ENCODE measurements at regions not wholly inside any gene's neighbourhood (a gene's known extent, or its start where the extent isn't known, plus 50 kb on each side); places are given as distances from the start of the nearest gene placed in this dataset.

DNA sequence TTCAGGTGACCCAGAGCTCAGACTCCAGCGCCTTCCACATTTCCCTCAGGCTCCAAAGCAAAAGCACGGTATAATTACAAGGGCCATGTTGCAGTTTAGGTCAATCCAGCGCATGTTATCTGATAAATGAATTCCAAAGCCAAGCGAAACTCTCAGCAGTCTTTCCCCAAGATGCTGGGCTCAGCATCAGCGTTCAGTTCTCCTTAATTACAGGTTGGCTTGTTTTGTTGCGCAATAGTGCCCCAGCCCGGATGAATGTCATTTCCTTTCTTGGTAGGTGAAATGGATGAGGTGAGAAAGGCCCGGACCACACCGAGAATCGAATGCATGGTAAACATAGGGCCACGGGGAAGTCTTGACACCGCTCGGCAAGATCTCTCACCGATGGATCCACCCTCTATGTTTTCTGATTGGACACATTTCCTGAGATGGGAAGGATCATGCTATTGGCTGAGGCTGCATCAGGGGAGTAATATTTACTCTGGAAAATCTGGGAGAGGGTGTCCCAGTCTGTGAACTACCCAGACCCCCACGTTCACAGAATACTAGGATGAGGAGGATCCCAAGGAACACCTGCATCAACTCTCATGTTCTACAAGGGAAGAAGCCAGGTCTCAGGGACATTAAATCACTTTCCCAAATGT is 221.2 kb upstream of the ANKRD55 start:
- DNase-seq, result no peak

DNA sequence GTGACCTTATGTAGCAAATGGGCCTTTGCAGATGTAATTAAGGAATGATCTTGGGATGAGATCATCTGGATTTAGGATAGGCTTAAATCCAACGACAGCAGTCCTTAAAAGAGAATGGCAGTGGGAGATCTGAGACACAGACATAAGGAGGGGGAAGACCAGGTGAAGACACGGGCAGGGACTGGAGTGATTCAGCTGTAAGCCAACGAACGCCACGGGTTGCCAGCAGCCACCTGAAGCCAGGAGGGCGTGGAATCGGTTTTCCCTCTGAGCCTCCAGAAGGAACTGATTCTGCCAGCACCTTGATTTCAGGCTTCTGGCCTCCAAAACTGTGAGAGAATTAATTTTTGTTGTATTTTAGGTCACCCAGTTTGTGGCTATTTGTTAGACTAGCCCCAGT is 218.6 kb upstream of the ANKRD55 start:
- no peak for DNase-seq

DNA sequence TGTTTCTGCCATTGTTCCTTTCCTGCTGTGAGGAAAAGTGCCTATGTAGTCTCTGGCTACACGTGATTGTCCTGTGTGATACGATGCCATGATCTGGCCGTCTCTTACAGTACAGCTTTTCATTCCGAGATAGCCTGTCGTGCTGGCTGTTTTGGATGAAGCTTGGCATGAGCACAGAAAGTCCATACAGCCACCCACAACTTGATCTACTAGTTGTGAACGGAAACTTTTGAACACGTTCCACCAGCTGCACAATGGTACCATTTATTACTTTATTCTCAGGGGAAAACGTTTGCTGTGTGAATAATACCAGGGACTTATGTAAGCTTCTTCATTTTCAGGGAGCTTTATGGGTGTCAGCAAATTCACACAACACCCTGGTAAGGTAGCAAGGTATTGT is 217.6 kb upstream of the ANKRD55 start:
- DNase-seq, result no peak

DNA sequence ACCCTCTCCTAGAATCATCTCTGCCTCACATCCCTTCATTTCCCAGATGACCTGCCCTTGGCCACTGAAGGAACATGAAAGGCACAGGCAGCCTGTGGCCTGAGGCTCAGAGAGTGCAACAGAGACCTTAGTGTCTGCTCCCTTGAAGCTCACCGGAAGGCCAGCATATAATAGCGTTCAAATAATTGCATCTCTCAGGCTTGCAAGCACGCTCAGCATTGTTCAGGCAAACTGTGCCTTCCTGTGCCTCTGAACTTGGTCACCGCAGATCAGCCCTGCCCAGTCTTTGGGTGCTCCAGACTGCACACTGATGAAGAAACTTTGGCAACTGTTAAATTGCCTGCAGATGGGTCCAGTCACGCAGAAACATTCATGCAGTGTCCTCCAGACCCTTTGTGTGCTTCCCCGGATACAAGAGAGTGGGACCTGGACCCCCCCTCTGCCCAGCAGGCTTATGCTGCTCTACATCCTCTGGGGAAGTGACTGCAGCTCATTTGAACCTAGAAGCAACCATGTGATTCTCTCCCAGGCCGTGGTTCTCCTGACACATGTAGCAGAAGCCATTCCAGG is 216.0 kb upstream of the ANKRD55 start:
- DNase-seq, result no peak

DNA sequence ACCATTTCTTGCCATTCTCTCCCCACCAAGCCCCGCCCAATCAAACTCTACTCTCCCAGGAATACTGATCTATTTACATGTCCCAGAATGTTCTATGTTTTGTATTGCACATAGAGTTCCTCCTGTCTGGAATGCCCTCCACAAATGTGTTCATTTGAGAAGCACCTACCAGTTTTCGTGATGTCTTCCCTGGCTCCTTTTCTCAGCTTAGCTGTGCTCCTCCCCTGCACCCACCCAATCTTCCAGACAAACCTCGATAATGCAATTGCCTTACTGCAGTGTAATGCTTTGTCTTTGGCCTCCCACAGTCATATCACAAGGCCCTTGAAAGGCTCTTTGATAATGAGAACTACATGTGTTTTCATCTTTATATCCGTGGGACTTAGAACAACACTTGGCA is 214.5 kb upstream of the ANKRD55 start:
- no peak for DNase-seq

DNA sequence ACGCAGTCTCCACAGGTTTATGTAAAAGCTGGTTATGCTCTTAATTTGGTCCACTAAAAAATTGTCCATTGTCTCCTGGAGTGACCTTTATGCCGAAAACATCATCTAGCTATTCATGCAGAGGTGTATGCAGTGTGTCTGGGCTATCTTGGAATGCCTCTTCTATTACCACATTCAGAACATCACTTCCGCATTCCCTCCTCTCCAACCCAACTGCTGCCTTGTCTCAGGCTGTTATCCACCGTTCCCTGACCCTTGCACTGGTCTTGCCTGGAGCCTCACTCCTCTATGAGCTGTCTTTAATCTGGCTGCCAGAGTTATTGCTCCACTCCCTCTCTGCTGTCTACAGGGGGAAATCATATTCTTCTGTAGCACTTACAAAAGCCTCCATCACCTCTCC is 214.1 kb upstream of the ANKRD55 start:
- DNase-seq, result no peak

DNA sequence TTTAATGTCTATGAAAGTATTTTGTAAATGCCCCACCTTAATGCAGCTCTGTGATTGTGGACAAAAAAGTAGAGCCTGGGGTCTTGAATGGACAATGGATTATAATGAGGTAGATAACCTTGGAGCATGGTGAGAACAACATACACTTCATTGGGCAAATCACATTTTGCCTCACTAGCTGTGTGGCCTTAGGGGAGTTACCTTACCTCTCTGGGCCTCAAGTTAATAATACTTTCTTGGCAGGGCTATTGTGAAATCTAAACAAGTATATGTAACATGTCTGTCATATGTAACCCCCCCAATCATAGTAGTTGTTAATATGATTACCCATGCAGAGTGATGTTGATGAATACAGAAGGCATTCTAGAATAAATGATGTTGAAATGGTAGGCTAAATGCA is 213.6 kb upstream of the ANKRD55 start:
- DNase-seq, result no peak

DNA sequence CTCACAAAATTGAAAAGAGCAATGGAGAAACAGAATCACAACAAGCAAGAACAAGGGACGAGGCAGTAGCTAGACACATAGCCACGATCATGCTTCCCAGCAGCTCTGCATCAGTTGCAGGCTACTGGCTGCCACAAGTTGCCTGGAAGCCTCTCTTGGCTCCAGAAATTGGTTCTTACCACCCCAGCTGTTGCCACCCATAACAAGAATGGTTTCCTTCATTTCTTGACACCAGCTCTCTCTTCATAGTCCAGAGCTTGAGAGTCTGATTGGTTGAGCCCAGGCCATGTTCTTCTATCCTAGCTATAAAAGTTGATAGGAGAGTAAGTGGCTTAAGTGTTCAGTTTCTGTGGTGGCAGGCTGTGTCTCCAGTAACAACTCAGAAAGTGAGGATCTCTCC is 210.7 kb upstream of the ANKRD55 start:
- DNase-seq, result no peak

DNA sequence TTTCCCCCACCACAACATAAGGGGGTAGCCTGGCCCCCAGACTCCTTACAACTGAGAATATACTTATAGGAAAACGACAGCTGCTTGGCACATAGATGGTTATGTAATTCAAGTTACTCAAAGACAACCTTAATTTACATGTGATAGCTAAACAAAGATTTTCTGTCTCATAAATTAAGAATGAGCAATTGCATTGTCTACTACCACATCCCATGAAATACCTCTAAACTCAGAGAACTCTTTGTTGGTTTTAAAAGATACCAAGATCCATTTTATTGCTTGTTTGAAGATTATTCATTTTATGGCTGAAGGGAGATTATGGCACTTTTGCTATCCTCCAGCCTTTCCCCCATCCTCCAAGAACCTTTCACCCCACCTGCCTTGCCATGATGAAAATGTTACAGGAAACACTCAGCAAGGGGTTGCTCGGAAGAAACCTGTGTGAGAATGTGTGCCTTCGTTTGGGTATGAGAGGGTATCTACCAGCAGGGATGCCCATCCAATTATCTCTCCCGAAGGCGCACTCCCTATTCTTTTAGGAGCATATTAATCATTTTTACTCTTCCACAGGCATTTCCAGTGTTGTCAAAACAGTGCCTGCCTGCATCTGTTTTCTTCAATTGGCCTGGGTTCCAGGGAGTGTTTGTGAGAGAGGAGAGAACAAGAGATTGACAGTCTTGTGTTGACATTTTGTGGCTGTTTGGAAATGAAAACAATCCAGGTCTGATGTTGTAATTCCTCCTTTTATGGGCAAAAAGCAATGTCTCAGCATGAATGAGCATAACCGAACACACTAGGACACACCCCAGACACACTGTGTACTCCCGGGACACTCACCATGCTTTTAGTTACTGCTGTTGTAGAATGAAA is 208.0 kb upstream of the ANKRD55 start:
- no peak for DNase-seq

DNA sequence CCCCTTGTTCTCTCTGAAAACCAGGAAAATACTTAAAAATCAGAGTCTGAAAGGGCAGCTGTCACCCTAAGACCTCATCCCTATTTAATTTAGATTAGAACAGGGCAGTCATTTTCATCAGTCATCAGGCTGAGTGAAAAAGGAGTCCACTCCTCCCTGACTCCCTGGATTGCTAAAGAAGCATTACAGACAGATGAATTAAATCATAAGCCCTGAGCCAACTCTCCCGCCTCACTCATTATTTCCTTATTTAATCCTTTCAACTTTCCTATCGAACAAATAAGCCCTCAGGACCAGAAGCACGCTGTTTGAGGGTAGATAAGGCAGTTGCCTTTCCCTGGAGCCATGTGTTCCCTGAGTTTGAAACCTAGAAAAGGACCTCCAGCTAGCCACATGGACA is 201.9 kb upstream of the ANKRD55 start:
- no peak for DNase-seq

DNA sequence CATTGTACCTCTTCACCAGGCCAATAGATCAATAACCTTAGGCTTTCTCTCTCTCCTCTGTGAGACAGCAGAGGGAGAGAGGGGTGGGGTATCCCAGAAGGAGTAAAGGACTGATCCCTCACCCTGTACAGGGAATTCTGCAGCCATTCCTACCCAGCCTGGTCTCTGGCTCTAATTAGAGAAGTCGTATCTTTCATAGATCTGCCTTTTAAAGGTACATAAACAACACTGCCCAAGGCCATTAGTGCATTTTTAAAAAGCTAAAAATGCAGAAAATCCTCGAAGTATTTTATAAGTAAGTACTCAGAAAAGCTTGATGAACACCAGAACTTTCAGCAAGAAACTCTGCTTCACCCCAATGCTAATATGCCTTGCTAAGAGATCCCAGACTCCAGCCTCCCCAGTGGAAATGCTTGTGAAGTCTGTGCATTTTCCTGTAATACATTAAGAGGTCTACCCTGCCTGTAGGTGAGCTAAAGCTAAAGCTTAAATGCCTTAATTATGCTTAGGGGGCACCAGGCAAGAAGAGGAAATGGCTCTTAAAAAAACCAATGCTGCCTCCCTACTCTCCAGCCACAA is 200.0 kb upstream of the ANKRD55 start:
- no peak for DNase-seq

DNA sequence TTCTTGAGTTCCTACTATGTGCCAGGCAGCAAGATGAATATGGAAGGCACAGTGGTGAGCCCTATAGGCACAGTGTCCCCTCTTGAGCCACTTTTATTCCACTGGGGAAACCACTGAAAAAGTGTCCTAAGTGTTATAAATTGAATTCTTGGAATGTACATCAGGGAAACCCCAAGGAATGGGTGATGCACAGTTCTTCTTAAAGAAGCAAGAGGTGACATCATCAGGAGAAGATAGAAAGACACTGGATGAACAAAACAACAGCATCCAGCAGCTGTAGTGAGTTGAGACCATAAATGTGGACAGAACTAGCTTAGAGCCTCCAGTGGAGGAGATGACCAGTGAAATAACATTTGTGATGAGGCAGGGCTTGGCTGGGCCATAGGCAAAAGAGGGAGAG is 199.2 kb upstream of the ANKRD55 start:
- no peak for DNase-seq

DNA sequence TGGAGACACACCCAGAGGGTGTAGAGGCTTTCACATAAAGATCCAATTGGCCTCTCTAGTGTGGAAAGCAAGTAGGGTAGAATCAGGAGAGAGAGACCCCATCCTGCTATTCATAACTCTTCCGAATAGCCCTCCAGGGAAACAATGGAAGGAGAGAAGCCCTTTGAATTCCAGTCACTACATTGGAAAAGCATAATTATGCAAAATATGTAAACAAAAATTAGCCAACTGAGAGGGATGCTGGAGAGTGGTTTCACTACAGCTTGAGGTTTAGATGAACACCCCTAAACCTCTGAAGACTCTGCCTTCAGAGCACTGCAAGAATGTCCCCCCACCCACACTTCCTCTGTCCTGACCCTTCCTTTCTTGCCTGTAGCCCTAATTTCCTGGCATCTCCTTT is 197.3 kb upstream of the ANKRD55 start:
- no peak for DNase-seq

DNA sequence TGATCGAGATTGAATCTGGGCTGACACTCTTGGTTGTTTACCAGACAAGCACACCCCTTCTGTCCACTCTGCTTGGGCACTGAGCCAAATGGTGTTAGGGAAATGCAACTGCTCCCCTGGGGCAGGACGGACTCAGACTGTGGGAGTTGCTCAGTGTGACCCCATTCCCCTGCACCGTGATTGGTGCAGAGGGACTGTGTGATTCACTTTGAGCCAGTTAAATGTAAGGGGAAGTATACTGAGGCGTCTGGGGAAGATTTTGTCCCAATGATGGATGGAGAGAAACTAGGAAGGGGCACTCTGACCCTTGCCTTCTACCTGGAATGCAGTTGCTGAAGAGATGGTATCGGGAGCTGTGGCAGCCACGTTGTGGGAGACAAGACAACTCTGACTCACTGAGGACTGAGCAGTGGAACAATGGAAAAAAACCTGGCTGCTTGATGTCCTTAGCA is 196.0 kb upstream of the ANKRD55 start:
- DNase-seq, result no peak

DNA sequence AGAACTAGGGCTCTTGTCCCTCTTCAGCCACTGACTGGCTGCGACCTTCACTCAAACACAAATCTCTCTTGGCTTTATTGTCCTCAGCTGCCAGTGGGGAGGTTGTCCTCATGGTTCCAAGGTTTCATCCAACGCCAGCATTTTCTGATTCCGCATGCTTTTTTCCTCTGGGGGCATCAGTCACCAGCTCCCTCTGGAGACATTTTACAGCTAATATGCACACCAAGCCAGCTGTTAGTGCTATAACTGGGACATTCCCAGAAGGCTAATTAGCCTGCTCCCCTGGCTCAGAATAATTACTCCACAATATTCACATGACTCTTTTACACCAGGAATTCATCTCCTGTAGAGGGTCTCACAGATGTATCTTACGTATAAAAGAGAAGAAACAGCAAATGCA is 193.6 kb upstream of the ANKRD55 start:
- DNase-seq, result no peak

DNA sequence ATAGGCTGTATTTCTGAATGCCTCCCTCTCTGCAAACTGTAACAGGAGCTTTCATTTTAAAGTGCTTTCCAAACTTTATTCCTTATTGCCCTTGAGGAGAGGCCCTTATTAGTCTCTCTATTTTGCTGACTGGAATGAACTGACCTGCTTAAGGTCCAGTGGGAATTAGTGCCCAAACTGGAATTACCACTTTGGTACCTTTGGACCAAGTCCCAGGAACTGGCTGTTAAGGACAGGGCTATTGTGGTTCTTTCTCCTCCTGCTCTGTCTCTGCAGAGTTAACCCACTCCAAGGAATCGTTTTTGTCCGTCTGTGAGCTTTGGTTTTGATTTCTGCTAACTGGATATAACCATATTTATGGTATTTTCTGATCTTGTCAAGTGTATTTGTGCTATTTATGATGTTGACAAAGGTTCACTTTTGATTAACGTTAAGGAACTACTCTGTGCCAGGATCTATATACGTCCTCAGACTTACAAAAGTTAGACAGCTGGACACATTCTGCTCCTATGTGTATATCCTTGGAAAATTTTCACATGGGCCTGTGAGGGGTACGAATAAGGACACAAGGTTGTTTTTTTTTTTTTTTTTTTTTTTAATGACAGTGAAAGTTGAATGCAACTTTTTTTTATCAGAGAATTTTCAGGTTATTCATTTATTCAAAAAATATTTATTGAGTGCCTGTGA is 189.1 kb upstream of the ANKRD55 start:
- DNase-seq, result peak; percentile 31

DNA sequence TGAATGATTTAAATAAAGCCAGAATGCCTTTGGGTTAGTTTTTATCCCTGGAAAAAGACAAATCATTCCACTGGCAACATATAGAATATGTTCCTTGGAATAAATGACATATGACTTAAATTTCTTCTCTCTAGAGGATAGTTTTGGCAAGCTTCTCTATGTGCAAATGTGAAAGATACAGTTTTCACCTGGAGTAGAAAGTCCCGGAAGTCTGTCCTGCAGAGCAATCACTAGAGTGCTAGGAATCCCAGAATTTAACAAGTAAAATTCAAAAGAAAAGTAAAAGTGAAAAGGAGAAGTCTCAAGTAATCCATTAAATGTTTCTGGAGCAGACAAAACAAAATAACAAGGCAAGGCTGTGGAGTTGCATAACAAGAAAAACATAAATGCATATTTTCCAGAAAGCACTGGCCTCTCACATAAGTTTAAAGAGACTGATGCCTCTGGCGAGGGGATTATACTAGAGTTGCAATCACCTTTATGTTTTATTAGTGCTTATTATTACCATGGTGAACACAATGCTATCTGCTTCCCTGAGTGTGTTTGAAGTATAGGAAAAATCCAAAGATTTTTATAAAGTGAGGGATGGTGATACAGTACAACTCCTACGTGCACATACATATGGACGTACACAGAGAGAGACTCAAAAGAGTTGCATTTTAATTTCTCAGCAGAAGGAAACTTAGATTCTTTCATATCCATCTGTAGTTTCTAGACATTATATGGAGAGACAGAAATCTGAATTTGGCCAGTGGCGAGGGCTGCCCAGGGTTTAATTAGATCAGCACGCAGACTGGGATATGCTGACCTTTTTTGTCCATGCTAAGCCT is 188.3 kb upstream of the ANKRD55 start:
- no peak for DNase-seq

DNA sequence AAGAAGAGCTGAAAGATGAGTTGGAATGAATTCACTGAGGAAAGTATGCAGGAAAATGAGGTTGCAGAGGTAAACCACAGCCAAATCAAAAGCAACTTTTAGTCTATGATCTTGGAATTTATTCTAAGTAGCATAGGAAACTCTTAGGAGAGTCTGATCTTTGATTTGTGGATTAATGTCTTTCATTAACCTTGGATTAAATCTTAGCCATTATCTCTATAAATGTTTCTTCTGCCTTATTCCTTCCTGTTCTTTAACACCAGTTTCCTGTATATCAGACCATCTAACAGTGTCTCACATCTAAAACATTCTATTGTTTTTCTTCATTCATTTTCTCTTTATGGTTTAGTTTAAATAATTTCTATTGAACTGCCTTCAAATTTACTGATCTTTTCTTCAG is 187.2 kb upstream of the ANKRD55 start:
- DNase-seq, result no peak

DNA sequence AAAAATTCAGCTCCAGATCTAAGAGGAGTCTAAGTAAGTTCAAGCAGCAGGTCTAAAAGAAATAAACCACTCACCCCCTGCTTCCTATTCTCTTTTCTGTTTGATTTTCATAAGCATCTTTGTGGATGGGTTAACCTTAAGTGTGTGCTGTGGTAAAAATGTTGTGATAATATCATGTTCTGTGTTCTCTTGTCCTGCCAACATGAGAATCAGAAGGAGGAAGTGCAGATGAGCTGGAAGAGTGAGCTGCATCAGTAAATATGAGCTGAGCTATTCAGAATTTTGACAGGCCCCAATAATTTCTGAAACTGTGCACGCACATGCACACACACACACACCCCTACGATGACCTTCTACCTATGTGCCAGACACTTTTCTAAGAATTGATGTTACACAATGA is 186.5 kb upstream of the ANKRD55 start:
- DNase-seq, result no peak

DNA sequence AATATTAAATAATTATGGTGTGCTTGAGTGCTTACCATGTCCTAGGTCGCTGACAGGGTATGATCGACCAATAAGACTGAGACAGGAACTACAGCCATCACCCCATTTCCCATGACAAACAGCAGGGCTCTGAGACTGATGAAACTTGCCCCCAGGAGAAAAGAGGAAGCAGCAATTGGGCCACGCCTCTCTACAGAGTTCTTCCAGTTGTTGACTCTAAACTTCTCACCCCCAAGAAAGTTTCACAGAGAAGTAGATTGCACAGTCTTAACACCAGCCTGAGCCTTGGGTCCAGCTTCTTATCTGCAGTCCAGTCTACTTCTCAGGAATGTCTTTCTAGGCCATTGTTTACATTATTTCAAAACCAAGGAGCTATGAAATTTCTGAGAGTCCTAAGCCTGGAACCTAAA is 182.2 kb upstream of the ANKRD55 start:
- no peak for DNase-seq

DNA sequence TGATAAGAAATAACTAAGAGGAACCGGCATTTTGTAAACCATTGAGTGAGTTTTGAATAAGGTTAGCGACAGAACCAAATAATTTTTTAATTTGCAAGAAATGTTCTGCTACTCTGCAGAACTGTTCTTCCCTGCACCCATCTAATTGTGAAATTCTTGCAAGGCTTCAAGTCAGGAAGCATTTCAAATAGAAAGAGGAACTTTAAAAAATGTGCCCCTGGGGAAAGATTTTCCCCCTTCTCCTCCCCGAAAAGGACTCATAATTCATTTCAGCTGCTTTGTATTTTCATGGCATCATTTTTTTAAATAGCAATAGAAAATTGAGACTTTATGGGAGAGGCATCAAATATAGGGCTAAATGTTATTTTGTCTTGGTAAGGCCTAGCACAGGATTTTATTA is 180.9 kb upstream of the ANKRD55 start:
- no peak for DNase-seq

DNA sequence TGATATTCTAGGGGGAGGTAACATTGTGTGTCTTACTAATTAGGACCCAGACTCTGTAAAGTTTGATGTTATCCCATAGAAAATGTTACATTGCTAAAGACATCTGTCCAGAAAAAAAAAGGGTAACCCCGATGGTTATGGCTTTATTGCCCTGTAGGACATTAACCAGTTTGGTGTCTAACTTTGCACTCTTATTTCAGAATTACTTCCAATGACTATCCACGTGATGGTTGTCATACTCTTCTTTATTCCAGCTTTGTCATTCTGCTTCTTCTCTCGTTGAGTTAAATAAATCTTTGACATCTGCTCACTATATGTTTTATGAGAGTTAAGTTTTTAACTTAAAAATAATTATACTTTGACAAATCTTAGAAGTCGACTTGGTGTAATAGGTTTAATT is 180.4 kb upstream of the ANKRD55 start:
- no peak for DNase-seq

All from NCI-H510A treated with DMSO at 0.1 percent for 48 hours (cell line).